AG10803 (cell line): ENCODE measurements at regions not wholly inside any gene's neighbourhood (a gene's known extent, or its start where the extent isn't known, plus 50 kb on each side); places are given as distances from the start of the nearest gene placed in this dataset.

ENCODE experiments used
- DNase-seq: peaks from one replicate; pipeline ENCODE4 v3.0.0; 2010; ENCODE audit warnings: low read depth
- H3K4me3 ChIP-seq: 2 replicates; pipeline ENCODE4 v1.5.1; 2011; ENCODE audit warnings: mild to moderate bottlenecking, low read length, control low read depth
- CTCF ChIP-seq: conservative IDR thresholded peaks from 2 replicates; pipeline ENCODE4 v1.5.1; 2011; ENCODE audit warnings: mild to moderate bottlenecking, low read length, control low read depth, inconsistent platforms

DNA sequence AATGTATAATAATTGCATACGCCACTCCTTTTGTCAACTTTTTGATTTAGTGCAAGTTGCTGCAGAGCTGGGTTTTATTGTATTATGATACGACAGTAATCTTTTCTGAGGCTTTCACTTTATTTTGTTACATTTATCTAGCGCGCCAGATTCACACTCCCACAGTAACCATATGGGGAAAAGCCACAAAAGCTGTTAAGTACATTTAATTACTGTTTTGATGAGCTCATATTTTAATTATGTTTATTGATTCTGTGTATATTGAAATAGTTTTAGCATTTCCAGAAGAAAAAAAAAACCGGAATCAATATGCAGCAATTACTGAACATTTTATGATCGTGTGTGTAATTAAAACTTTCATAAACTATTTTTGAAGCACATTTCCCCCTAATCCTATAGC lies 118.5 kb downstream of the RAB11FIP2 start:
- H3K4me3 ChIP-seq = no peak overlapping the region
- no peak for DNase-seq
- no peak for TF ChIP-seq CTCF

DNA sequence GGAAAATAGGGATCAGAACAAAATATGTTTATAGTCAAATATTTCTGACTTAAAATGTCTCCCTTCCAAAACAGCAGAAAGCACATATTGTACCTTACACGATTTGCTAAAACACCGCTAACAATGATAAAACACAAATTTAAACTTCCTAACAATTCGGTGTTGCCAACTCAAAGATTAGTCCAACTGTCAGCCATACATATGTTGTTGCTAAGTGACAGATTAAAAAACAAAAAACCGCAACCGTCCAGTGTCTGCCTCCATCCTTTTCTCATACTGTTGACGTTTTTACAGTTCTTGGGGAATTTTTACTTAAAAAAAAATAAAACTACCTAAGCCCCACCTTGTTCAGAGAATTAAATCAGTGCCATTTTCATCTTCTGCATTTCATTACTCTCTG lies 118.0 kb downstream of the RAB11FIP2 start:
- peak; percentile 11 for DNase-seq
- TF ChIP-seq CTCF = no peak
- H3K4me3 ChIP-seq = no peak overlapping the region

DNA sequence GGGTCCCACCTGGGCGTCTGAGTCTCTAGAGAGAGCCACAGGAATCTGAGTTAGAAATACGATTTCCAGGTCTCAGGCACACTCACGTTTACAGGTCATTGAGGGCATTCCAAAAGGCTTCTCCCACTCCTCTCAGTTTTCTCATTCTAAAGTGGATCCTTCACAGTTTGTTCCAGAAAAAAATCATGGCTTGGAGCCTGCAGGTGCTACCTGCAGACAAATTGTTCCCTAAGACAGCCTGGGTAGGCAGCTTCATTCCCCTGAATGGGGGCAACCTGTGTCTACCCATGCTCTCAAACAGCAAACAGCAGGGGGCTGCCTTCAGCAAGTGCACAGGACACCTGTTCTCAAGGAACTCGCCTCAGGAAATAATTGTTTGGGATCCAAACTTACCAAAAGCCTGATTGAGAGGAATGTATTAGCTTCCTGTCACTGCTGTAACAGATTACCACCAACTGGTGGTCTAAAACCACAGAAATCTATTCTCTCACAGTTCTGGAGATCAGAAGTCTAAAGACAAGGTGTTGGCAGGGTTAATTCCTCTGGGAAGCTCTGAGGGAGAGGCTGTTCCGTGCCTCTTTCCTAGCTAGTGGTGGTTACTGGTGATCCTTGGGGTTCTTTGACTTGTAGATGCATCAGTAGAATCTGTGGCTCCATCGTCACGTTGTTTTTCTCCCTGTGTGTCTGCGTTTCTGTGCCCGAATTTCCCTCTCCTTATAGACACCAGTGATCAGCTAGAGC lies 117.2 kb downstream of the RAB11FIP2 start:
- no peak for TF ChIP-seq CTCF
- DNase-seq = no peak
- H3K4me3 ChIP-seq = no peak overlapping the region

DNA sequence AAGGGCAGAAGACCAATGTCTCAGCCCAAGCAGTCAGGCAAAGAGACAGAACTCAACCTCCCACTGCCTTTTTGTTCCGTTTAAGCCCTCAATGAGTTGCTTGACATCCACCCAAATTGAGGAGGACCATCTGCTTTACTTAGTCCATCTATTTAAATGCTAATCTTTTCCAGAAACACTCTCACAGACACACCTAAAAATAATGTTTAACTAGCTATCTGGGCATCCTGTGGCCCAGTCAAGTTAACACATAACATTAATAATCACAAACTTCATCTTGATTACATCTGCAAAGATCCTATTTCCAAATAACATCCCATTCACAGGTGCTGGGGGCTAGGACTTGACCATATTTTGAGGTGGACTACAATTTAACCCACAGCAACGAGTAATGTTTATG lies 115.7 kb downstream of the RAB11FIP2 start:
- no peak overlapping the region for H3K4me3 ChIP-seq
- no peak for DNase-seq
- no peak for TF ChIP-seq CTCF

GRCh38 chr10:117933036-117933435 lies 113.7 kb downstream of the RAB11FIP2 start:
- no peak overlapping the region for H3K4me3 ChIP-seq
- DNase-seq = peak; percentile 26
- TF ChIP-seq CTCF = no peak

DNA sequence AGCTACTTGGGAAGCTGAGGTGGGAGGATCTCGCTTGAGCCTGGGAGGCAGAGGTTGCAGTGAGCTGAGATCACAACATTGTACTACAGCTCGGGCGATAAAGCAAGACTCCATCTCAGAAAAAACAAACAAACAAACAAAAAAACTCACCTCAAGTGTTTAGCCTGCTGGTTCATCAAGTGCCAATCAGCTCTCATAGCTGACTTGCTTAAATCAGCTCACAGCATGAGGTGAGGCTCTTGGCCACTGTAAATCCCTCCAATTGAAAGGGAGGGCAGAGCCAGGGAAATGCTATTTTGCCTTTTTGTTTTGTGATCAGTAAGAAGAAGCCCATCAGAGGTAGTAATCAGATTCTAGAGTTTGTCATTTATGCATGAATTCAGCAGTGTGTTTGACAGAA lies 112.3 kb downstream of the RAB11FIP2 start:
- no peak for TF ChIP-seq CTCF
- DNase-seq = no peak
- H3K4me3 ChIP-seq = no peak overlapping the region

DNA sequence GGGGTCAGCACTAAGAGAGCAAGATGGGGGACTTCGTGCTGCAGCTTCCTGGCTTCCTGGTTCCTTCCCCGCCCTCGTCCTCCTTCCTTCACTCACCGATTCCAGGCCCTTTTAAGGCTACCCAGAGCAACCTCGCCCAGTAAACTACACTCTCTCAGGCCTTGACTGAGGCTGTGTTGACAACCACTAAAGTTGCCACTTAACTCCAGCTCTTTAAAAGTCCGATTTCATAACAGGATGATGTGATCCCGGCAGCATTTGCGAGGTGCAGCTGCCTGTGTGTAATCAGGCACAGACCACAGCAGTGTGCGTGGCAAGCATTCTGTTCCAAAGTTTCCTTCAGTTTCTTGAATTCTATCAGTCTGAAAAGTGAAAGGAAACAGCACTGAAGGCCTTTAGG lies 110.6 kb downstream of the RAB11FIP2 start:
- DNase-seq = peak; percentile 92
- H3K4me3 ChIP-seq = no peak overlapping the region; the same call in 1 of the 2 replicates
- TF ChIP-seq CTCF = no peak
